CD4-positive, alpha-beta T cell treated with Interleukin-10 for 1 hour (primary cell): ENCODE measurements at regions not wholly inside any gene's neighbourhood (a gene's known extent, or its start where the extent isn't known, plus 50 kb on each side); places are given as distances from the start of the nearest gene placed in this dataset.

ENCODE experiments used
- DNase-seq: peaks from one replicate; pipeline ENCODE4 v3.0.0-alpha.2; 2020

GRCh38 chrX:79300856-79301255 is 66.3 kb downstream of the ITM2A start:
- no peak for DNase-seq

- no peak for DNase-seq
Measured at GRCh38 chrX:79290596-79290995, 76.5 kb downstream of the ITM2A start.

- DNase-seq, result no peak
Measured at GRCh38 chrX:79288733-79289132, 78.4 kb downstream of the ITM2A start.

GRCh38 chrX:79287724-79288123 is 79.4 kb downstream of the ITM2A start:
- DNase-seq, result no peak

GRCh38 chrX:79281775-79282174 is 85.4 kb downstream of the ITM2A start:
- no peak for DNase-seq

- peak; percentile 81 for DNase-seq
Measured at GRCh38 chrX:79270401-79270800, 96.7 kb downstream of the ITM2A start.

- no peak for DNase-seq
Measured at GRCh38 chrX:79268788-79269187, 98.3 kb downstream of the ITM2A start.

GRCh38 chrX:79266702-79267101 is 100.4 kb downstream of the ITM2A start:
- peak; percentile 30 for DNase-seq

GRCh38 chrX:79263550-79263949 is 103.6 kb downstream of the ITM2A start:
- DNase-seq, result no peak

- peak; percentile 81 for DNase-seq
Measured at GRCh38 chrX:79259073-79259689, 108.0 kb downstream of the ITM2A start.

GRCh38 chrX:79243691-79244090 is 99.2 kb downstream of the GPR174 start:
- DNase-seq, result no peak

- no peak for DNase-seq
Measured at GRCh38 chrX:79235899-79236298, 91.4 kb downstream of the GPR174 start.

GRCh38 chrX:79231662-79232061 is 87.2 kb downstream of the GPR174 start:
- DNase-seq, result peak; percentile 16
